ENCODE measurements at regions not wholly inside any gene's neighbourhood (a gene's known extent, or its start where the extent isn't known, plus 50 kb on each side); places are given as distances from the start of the nearest gene placed in this dataset.

GRCh38 chr2:107772353-107772752 is 54.3 kb upstream of the RGPD4 start:
- TF ChIP-seq ELF1 (IDR thresholded peaks at IDR 0.05) = no peak
- no peak for TF ChIP-seq SIN3A (IDR thresholded peaks at IDR 0.05; ENCODE audit: borderline replicate concordance, low read depth, low read length)
- TF ChIP-seq, protein P1, sequence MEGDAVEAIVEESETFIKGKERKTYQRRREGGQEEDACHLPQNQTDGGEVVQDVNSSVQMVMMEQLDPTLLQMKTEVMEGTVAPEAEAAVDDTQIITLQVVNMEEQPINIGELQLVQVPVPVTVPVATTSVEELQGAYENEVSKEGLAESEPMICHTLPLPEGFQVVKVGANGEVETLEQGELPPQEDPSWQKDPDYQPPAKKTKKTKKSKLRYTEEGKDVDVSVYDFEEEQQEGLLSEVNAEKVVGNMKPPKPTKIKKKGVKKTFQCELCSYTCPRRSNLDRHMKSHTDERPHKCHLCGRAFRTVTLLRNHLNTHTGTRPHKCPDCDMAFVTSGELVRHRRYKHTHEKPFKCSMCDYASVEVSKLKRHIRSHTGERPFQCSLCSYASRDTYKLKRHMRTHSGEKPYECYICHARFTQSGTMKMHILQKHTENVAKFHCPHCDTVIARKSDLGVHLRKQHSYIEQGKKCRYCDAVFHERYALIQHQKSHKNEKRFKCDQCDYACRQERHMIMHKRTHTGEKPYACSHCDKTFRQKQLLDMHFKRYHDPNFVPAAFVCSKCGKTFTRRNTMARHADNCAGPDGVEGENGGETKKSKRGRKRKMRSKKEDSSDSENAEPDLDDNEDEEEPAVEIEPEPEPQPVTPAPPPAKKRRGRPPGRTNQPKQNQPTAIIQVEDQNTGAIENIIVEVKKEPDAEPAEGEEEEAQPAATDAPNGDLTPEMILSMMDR (IDR thresholded peaks at IDR 0.05) = no peak
- TF ChIP-seq MXI1 (IDR thresholded peaks at IDR 0.05; ENCODE audit: low read depth, low read length) = no peak
- TF ChIP-seq, protein P2, sequence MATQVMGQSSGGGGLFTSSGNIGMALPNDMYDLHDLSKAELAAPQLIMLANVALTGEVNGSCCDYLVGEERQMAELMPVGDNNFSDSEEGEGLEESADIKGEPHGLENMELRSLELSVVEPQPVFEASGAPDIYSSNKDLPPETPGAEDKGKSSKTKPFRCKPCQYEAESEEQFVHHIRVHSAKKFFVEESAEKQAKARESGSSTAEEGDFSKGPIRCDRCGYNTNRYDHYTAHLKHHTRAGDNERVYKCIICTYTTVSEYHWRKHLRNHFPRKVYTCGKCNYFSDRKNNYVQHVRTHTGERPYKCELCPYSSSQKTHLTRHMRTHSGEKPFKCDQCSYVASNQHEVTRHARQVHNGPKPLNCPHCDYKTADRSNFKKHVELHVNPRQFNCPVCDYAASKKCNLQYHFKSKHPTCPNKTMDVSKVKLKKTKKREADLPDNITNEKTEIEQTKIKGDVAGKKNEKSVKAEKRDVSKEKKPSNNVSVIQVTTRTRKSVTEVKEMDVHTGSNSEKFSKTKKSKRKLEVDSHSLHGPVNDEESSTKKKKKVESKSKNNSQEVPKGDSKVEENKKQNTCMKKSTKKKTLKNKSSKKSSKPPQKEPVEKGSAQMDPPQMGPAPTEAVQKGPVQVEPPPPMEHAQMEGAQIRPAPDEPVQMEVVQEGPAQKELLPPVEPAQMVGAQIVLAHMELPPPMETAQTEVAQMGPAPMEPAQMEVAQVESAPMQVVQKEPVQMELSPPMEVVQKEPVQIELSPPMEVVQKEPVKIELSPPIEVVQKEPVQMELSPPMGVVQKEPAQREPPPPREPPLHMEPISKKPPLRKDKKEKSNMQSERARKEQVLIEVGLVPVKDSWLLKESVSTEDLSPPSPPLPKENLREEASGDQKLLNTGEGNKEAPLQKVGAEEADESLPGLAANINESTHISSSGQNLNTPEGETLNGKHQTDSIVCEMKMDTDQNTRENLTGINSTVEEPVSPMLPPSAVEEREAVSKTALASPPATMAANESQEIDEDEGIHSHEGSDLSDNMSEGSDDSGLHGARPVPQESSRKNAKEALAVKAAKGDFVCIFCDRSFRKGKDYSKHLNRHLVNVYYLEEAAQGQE (IDR thresholded peaks at IDR 0.05; ENCODE audit: low read depth, low read length) = no peak
- TF ChIP-seq, protein P3, sequence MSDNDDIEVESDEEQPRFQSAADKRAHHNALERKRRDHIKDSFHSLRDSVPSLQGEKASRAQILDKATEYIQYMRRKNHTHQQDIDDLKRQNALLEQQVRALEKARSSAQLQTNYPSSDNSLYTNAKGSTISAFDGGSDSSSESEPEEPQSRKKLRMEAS (IDR thresholded peaks at IDR 0.05; ENCODE audit: low read depth) = no peak
- TF ChIP-seq POLR2AphosphoS5 (IDR thresholded peaks at IDR 0.05; ENCODE audit: low read depth, low read length) = no peak
- TF ChIP-seq TAF1 (IDR thresholded peaks at IDR 0.05; ENCODE audit: borderline replicate concordance, low read depth, low read length) = no peak
- TF ChIP-seq TCF12 (IDR thresholded peaks at IDR 0.05) = no peak
- TF ChIP-seq TEAD4 (IDR thresholded peaks at IDR 0.05; ENCODE audit: borderline replicate concordance, insufficient read depth) = no peak

Measured in SK-N-SH (cell line).